ENCODE measurements at regions not wholly inside any gene's neighbourhood (a gene's known extent, or its start where the extent isn't known, plus 50 kb on each side); places are given as distances from the start of the nearest gene placed in this dataset.

DNA sequence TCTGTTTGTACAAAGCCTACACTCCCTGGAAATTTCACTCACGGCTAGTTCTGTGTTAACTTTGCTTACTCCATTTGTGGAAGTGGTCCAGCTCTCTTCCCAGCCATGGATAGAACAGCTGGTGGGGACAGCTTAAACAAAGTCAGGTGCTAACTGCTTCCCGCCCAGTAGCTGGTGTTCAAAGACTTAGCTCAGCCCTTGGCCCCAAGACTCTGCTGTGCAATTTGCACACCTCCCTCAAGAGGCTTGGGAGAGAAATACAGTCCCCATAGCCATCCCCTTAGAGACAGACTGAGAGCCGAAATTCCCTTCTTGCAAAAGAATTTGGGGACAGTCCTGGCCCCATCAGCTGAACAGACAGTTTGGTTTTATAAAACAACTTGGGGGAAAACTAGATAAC, 73.8 kb upstream of the RAI14 start:
- no peaks in the 10 kb centered on the region for H3K36me3 ChIP-seq
- ATAC-seq (no peak), DNase-seq (no peak)
- WGBS (ENCODE audit: insufficient coverage, low coverage, low lambda C conversion rate, missing lambda C conversion rate): 69% methylated on average over 3 of the region's 3 CpGs
- no peaks in the 10 kb centered on the region for H3K9me3 ChIP-seq
- intact Hi-C loops (cut with DNase I): no loop called here
- no peak overlapping the region for H3K27ac ChIP-seq
- H3K4me3 ChIP-seq: no peak overlapping the region
- H3K4me1 ChIP-seq: no peaks in the 10 kb centered on the region
- H3K27me3 ChIP-seq: no peaks in the 10 kb centered on the region
- TF ChIP-seq, protein P1, sequence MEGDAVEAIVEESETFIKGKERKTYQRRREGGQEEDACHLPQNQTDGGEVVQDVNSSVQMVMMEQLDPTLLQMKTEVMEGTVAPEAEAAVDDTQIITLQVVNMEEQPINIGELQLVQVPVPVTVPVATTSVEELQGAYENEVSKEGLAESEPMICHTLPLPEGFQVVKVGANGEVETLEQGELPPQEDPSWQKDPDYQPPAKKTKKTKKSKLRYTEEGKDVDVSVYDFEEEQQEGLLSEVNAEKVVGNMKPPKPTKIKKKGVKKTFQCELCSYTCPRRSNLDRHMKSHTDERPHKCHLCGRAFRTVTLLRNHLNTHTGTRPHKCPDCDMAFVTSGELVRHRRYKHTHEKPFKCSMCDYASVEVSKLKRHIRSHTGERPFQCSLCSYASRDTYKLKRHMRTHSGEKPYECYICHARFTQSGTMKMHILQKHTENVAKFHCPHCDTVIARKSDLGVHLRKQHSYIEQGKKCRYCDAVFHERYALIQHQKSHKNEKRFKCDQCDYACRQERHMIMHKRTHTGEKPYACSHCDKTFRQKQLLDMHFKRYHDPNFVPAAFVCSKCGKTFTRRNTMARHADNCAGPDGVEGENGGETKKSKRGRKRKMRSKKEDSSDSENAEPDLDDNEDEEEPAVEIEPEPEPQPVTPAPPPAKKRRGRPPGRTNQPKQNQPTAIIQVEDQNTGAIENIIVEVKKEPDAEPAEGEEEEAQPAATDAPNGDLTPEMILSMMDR (IDR thresholded peaks at IDR 0.05): no peak
- TF ChIP-seq POLR2A (IDR thresholded peaks at IDR 0.05): no peak

DNA sequence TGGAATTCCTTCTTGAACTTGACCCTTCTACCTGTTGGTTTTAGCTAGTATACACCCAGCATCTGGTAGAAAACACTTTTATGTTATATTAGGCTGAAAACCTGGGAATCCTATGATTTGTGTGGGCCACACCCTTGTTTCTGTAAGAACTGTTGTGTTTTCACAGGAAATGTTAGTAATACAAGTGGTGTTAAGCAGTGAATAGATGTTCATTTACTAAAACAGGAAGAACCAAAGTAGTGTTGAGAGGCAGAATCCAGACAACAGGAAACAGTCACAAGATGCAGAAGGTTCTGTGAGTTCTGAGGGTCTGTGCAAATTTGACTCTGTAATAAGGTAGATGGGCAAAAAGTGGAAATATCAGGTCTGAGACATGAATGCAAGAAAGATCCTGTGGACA, 73.0 kb upstream of the RAI14 start:
- no peaks in the 10 kb centered on the region for H3K36me3 ChIP-seq
- no peak overlapping the region for H3K4me3 ChIP-seq
- H3K4me1 ChIP-seq: no peaks in the 10 kb centered on the region
- peak in 2 of 4 donors; percentile 12 to 46 for ATAC-seq
- no peaks in the 10 kb centered on the region for H3K27me3 ChIP-seq
- no peak for DNase-seq
- intact Hi-C loops (cut with DNase I): no loop called here
- no peaks in the 10 kb centered on the region for H3K9me3 ChIP-seq
- H3K27ac ChIP-seq: no peak overlapping the region
- TF ChIP-seq, protein P1 (IDR thresholded peaks at IDR 0.05): no peak
- TF ChIP-seq POLR2A (IDR thresholded peaks at IDR 0.05): no peak

DNA sequence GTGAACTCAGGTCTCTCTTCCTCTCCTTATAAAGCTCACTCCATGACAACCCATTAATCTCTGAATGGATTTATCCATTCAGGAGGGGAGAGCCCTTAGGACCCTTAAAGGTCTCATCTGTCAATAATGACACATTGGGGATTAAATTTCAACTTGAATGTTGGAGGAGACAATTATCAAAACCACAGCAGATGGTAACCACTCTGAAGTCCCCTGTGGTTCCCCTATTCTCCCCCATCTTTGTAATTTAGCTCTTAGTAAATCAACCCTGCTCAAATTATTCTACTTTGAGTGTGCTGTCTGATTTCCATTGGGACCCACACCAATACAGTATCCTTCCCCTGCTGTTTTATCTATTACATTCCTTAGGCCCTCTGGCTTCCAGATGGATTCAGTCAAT, 72.0 kb upstream of the RAI14 start:
- Histone ChIP-seq H3K27me3 (no peaks in the 10 kb centered on the region), H3K4me3 (no peak overlapping the region), H3K4me1 (no peaks in the 10 kb centered on the region), H3K27ac (no peak overlapping the region), H3K36me3 (no peaks in the 10 kb centered on the region), H3K9me3 (no peaks in the 10 kb centered on the region)
- ATAC-seq (no peak), DNase-seq (no peak)
- intact Hi-C loops (cut with DNase I): no loop called here
- no peak for TF ChIP-seq POLR2A (IDR thresholded peaks at IDR 0.05)
- TF ChIP-seq, protein P1 (IDR thresholded peaks at IDR 0.05): no peak

DNA sequence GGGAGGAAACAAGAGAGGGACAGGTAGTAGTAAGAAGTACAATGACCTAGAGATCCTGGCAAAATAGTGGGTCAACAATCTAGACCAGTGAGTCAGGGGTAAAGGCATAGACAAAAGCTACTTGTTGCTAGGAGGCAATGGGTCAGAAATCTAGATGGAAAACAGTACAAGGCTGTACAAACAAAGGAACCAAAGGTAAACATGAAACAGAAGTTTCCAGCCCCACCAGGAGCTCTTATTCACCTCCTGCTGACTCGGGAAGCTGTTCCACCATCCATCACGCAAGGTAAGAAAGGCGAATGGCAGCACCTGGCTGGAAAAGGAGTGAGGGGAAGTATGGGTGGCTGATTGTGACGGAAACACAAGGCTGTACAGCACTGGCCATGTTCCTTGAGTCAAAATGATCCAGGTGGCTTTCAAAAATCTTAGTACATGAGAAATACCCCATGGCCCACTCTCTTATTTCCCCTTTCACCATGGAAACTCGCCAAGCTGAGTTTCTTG, 70.5 kb upstream of the RAI14 start:
- no peaks in the 10 kb centered on the region for H3K36me3 ChIP-seq
- TF ChIP-seq, protein P1 (IDR thresholded peaks at IDR 0.05): no peak
- TF ChIP-seq POLR2A (IDR thresholded peaks at IDR 0.05): no peak
- no peaks in the 10 kb centered on the region for H3K9me3 ChIP-seq
- intact Hi-C loops (cut with DNase I): no loop called here
- ATAC-seq: peak in 1 of 4 donors; percentile 54
- 83% methylated on average over 4 of the region's 5 CpGs for WGBS (ENCODE audit: insufficient coverage, low coverage, low lambda C conversion rate, missing lambda C conversion rate)
- no peak for DNase-seq
- no peak overlapping the region for H3K27ac ChIP-seq
- H3K27me3 ChIP-seq: no peaks in the 10 kb centered on the region
- H3K4me3 ChIP-seq: no peak overlapping the region
- H3K4me1 ChIP-seq: no peaks in the 10 kb centered on the region

Measured in right lobe of liver (tissue), 6 donors.